LHCN-M2 (cell line): ENCODE measurements at regions not wholly inside any gene's neighbourhood (a gene's known extent, or its start where the extent isn't known, plus 50 kb on each side); places are given as distances from the start of the nearest gene placed in this dataset.
"Not testable (repeated sequence)": the region's sequence is repeated elsewhere in the genome, so short reads cannot be mapped to it uniquely, and the experiment has no call there.

Experiments
- DNase-seq: peaks from one replicate; pipeline ENCODE4 v3.0.0-alpha.2; 2012; ENCODE audit warnings: low read depth

DNA sequence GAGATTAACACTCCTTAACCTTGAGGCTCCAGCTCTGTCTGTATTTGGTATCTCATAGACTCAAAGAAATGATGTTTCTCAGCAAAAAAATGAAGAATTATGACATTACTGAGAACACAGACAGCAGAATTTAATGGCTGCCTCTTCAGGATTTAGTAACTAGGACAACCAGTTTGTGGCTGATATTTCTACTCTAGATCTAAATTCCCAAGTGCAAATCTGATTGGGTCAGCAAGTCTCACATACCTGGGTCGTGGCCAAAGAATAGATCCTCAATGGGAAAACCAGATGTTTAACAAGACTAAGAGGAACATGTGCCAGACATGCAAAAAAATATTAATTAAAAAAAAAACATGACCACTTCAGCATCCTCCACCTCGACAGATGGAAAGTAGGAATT, 608.9 kb downstream of the DTWD2 start:
- DNase-seq = no peak

- no peak for DNase-seq
Measured at GRCh38 chr5:118378959-118379358, 609.4 kb downstream of the DTWD2 start.

- no peak for DNase-seq
Measured at GRCh38 chr5:118377420-118377819, 610.9 kb downstream of the DTWD2 start.

DNA sequence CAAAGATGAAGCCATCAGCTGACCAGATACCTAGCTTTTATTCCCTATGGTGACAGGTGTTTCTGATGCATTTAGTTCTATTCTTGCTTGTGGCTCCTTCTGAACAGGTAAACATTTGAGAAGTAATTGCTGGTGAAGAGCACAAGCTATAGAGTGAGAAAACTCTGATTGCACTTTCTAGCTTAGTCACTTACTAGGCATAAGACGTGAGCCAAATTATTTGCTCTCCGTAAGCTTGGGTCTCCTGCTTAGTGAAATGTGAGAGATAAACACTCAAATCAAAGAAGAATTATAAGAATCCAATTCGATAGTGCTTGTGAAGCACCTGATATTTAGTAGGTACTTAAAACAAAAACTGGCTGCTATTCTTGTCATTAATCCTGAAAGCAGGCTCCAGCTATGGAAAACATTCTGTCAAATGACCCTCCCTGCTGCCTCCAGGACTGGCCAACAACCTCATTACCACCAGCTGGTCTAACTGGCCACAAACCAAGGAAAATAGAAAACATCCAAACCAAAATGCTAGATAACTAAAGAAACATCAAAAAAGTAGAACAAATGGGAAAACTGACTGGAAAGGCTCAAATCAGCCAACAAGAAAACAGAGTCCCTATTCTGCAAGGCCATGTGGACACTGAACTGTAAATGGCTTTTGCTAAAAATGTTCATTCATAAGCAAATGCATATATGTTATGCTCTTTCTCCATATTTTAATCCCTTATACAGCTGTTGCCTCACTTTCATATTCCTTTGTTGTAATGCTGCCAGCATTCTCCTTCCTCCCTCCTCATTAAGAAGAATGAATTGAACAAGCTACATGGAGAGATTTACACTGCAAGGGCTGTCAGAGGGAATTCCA, 616.1 kb downstream of the DTWD2 start:
- DNase-seq = no peak

DNA sequence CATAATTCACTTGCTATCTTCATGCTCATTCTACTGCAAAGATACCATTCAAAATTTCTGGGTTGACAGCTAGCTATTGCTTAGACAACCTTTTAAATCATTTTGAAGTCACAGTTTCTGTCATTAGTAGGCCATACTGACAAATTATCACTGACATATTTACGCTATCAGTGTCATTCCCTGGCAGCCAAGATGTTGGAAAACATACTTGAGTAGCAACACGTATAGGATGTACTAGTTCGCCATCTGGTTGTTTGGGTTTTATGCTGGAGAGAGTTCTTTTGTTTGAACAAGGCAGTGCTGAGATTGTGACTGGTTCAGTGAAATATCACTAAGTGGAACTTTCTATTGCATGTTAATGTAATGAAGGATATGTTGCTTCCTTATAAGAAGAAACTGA, 621.9 kb downstream of the DTWD2 start:
- no peak for DNase-seq

DNA sequence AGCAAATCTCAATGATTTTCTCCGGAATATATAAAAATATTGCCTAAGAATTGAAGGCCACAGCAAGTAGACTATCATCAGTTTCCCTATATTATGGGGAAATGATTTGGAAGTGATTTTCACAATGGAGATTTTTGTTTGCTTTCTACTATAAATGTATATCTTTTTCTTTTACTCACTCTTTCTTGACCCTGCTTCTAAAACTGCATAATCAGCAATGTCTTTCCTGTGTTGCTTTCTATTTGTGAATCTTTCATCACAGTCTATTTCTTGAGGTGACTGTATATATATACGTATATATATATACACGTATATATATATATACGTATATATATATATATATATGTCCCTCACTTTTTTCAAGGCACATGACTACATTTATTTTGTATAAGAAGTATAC, 622.6 kb downstream of the DTWD2 start:
- DNase-seq = no peak

- DNase-seq = no peak
Measured at GRCh38 chr5:118354797-118355196, 633.5 kb downstream of the DTWD2 start.

DNA sequence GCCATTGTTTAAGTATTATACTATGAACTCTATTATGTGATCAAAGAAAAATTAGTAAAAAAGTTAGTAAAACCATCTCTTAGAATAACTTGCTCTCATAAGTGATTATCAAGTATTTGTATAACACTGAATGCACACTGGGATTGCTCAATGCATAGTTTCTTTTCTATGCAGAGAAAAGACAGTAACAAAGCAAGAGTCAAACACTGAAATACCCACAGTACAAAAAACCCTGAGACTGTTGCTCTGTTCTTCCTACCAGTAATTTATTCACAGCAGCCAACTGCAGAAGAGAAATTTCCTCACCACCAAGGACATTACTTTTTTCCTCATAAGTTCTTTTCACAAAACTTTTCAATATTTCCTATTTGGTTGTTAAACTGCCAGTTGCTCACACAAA, 634.4 kb downstream of the DTWD2 start:
- DNase-seq = no peak

GRCh38 chr5:118336468-118336867, 651.9 kb downstream of the DTWD2 start:
- no peak for DNase-seq

- no peak for DNase-seq
Measured at GRCh38 chr5:118327389-118327788, 661.0 kb downstream of the DTWD2 start.

DNA sequence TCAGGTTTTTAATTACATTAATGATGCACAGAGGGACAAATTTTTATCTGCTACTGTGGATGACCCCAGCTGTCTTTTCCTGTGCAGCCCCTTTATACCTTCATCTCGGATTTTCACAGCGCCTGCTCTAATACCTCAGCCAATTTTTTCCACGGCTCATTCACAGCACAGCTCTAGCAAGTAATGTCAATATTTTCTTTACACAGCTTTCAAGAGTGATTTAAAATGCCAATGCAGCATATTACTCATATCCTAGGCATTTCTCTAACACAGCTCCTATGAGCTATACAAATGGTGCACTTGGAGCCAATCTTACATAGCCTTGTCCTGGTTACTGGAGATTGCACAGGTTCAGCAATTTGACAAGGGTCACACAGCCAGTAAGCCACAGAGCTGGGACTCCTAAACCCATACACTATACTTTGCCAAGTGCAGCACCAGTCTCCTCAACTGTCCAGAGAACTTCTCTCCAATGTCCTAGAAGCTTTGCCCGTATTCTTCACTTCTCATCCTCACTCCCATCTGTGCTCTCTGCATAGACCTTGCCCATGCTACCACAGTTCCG, 661.8 kb downstream of the DTWD2 start:
- no peak for DNase-seq

- DNase-seq = no peak
Measured at GRCh38 chr5:118325931-118326330, 662.4 kb downstream of the DTWD2 start.

- not testable (repeated sequence) for DNase-seq
Measured at GRCh38 chr5:118323723-118324122, 664.6 kb downstream of the DTWD2 start.

DNA sequence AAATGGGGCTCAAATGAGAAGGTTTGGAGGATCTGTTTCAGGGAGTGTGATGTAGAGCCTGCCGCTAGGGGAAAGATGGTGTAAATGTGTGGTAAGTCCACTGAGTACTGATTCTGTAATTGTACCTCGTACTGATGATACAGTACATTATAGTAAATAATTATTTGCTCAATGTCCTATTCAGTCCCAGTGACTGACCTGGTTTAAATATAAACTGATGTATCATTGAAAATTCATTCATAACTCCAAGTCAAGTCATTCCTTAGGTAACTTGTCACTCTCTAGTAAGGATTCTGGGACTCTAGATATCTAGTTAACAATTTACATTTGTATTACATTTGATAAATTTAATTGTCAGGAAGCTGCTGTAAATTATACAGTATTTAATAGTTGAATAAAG, 667.3 kb downstream of the DTWD2 start:
- no peak for DNase-seq

DNA sequence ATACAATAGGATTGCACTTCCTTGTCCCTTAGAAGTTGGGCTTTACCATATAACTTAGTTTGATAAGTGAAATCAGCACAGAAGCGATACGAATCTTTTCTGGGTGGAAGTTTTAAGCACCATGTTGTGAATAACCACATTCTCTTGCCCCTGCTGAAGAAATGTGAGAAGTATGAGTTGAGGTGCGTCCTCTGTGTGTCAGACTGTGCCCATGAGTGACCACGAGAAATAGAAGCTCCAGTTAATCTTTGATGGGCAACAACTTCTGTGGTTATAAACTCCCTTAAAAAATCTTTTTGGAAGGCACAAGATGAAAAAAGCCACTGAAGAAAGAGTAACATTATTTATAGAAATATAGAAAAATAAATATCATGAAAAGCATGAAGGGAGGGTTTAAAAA, 668.2 kb downstream of the DTWD2 start:
- no peak for DNase-seq

- no peak for DNase-seq
Measured at GRCh38 chr5:118314931-118315330, 673.4 kb downstream of the DTWD2 start.

GRCh38 chr5:118311103-118311819, 677.1 kb downstream of the DTWD2 start:
- DNase-seq = no peak

DNA sequence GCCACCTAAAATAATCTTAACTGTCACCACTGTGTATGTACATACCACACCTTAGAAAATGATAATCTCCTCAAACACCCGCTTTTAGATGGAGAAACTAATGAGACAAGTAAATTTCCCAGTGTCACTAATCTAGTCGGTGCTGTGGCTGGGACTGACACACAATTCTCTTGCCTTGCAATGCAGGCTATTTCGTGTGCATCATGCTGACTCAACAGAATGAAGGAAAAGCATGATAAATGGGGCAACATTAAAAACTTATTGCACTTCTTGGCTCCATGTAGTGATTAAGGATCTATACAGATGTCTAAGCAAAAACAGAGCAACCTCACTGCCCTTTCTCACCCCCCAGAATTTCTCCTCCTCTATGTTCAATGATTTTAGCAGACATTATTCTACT, 677.9 kb downstream of the DTWD2 start:
- no peak for DNase-seq

- DNase-seq = no peak
Measured at GRCh38 chr5:118303296-118303695, 685.1 kb downstream of the DTWD2 start.

GRCh38 chr5:118302786-118303185, 685.6 kb downstream of the DTWD2 start:
- DNase-seq = no peak

GRCh38 chr5:118301696-118302095, 686.7 kb downstream of the DTWD2 start:
- no peak for DNase-seq

GRCh38 chr5:118295045-118295444, 693.3 kb downstream of the DTWD2 start:
- no peak for DNase-seq

DNA sequence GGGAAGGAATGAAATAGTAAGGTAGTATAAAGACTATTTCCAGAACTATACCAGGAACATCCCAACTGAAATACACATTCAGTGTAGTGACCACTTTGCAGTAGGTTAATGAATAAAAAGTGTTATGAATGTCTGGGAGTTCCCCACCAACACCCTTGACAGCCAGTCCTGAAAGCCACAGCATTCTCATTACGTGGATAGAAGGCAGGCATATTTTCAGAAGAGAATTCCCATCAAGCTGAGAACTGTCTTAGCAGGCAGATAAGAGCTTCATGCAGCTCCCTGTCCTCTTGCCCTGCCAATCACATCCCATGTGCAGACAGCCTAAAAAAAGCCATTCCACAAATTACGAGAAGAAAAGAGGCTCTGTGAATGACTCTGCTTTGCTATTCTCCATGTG, 695.0 kb downstream of the DTWD2 start:
- DNase-seq = no peak
